Lower leg skin (tissue), 3 donors: ENCODE measurements at regions not wholly inside any gene's neighbourhood (a gene's known extent, or its start where the extent isn't known, plus 50 kb on each side); places are given as distances from the start of the nearest gene placed in this dataset.

Experiments
- CTCF ChIP-seq, 3 donors: fragments of 450-650 bp; IDR thresholded peaks; one replicate each; pipeline ENCODE4 v1.5.1; 2016; ENCODE audit warnings: antibody characterized with exemption in 3 of 3, mild to moderate bottlenecking in 3 of 3, moderate library complexity in 2 of 3
- POLR2A ChIP-seq, 2 donors: fragments of 450-650 bp; IDR thresholded peaks; one replicate each; pipeline ENCODE4 v1.6.1; 2016 to 2017; ENCODE audit warnings: antibody characterized with exemption in 2 of 2, mild to moderate bottlenecking in 1 of 2, moderate library complexity in 1 of 2

DNA sequence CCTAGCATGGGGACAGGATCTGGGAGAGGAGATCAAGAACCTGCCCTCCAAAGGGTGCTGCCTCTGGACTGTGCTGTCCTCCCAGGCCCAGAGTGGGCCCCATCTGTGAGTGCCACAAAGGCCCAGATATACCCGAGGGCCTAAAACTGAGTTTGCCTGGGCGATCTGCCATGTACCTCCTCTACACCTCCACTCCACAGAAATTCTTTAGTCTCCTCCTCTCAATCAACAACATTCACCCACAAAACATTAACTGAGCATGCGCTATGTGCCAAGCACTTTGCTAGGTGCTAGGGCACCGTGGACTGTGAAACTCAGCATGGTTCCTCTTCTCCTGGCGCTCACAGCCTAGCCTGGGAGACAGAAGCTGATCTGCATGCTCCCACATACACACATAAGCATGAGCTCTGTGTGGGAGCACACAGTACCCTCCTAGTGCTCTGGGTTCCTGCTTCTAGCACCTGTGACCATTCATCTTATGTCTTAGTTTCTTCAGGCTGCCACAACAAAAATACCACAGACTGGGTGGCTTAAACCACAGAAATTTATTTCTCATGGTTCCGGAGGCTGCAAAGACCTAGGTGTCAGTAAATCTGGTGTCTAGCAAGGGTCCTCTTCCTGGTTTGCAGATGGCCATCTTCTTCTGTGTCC lies 82.0 kb upstream of the FSTL4 start:
- TF ChIP-seq CTCF (IDR thresholded peaks at IDR 0.05) (no peak), POLR2A (IDR thresholded peaks at IDR 0.05) (no peak)
